ENCODE measurements at regions not wholly inside any gene's neighbourhood (a gene's known extent, or its start where the extent isn't known, plus 50 kb on each side); places are given as distances from the start of the nearest gene placed in this dataset.

DNA sequence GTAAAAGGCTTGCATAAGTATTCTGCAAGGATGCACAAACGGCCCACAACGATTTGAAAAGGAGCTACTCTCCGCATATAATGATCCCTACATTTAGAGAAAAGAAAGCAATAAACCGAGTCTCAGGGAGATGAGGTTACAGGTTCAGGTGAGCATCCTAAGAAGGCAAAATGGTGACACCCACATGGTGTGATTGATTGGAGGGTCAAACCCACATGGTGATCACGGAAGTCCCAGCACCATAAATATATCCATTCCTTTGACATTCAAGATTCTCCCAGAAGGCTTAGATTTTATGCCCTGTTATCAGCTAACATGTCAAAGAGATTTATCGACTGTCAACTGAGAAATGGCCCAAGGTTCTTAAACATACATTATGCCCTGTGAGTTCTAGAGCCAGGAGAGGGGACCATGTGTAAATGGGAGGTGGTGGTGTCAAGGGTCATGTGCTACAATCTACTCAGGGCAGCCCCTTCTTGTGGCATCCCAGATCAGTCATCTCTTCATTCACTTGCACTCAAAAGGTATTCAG lies 282.2 kb downstream of the EMP1 start:
- Histone ChIP-seq H3K9me3 (replicated peaks; ENCODE audit: low read length) (no peaks in the 10 kb centered on the region), H3K4me1 (ENCODE audit: control insufficient read depth, insufficient read depth, low read length) (no peaks in the 10 kb centered on the region), H3K4me2 (ENCODE audit: low read length) (no peak overlapping the region), H3K4me3 (ENCODE audit: low read length) (no peak overlapping the region), H3K36me3 (ENCODE audit: insufficient read depth, low read length) (no peaks in the 10 kb centered on the region), H3K27me3 (ENCODE audit: control insufficient read depth, insufficient read depth, low read length) (no peaks in the 10 kb centered on the region), H3K9ac (ENCODE audit: low read depth, low read length) (no peak overlapping the region)

DNA sequence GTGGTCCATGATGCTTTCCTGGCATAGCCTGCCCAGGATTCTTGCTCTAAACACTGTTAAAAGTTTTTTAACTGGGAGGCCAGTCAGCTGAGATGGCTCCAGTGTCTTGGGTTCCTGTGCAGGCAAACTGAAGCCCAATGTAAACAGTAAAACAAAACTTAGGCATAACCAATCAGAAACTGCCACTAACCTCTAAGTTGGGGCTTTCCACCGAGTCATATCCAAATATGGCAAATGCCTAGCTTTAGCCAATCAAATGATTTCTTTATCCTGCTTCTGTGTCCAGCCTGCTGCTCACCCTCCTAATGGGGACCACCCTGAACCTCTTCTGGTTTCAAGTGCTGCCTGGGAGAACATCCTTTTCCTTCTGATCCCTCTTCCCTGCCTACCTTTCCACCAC lies 277.9 kb downstream of the EMP1 start:
- no peaks in the 10 kb centered on the region for H3K27me3 ChIP-seq (ENCODE audit: control insufficient read depth, insufficient read depth, low read length)
- H3K4me3 ChIP-seq (ENCODE audit: low read length) = no peak overlapping the region
- H3K9ac ChIP-seq (ENCODE audit: low read depth, low read length) = no peak overlapping the region
- H3K4me2 ChIP-seq (ENCODE audit: low read length) = no peak overlapping the region
- no peaks in the 10 kb centered on the region for H3K9me3 ChIP-seq (replicated peaks; ENCODE audit: low read length)
- no peaks in the 10 kb centered on the region for H3K36me3 ChIP-seq (ENCODE audit: insufficient read depth, low read length)
- peaks cover 2% of the 10 kb centered on the region for H3K4me1 ChIP-seq (ENCODE audit: control insufficient read depth, insufficient read depth, low read length)

DNA sequence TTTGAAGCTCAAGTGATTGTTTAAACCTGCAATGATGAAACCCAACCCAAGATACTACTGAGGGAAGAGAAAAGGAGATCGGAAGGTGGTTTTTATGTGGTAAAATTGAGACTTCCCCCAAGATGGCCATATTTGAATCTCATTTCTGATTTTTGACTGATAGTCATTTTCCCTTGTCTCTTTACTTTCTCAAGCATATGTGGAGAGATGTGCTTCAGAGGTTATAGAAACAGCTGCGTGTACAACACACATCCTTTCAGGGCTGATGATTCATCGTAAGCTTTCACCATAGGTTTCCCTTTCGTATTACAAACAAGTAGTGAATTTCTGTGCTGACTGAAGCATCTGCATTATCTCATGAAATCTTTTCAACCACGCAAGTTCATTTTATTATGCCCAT lies 276.2 kb downstream of the EMP1 start:
- Histone ChIP-seq H3K9ac (ENCODE audit: low read depth, low read length) (no peak overlapping the region), H3K4me2 (ENCODE audit: low read length) (no peak overlapping the region), H3K4me1 (ENCODE audit: control insufficient read depth, insufficient read depth, low read length) (peaks cover 2% of the 10 kb centered on the region), H3K27me3 (ENCODE audit: control insufficient read depth, insufficient read depth, low read length) (no peaks in the 10 kb centered on the region), H3K36me3 (ENCODE audit: insufficient read depth, low read length) (no peaks in the 10 kb centered on the region), H3K4me3 (ENCODE audit: low read length) (no peak overlapping the region), H3K9me3 (replicated peaks; ENCODE audit: low read length) (no peaks in the 10 kb centered on the region)

DNA sequence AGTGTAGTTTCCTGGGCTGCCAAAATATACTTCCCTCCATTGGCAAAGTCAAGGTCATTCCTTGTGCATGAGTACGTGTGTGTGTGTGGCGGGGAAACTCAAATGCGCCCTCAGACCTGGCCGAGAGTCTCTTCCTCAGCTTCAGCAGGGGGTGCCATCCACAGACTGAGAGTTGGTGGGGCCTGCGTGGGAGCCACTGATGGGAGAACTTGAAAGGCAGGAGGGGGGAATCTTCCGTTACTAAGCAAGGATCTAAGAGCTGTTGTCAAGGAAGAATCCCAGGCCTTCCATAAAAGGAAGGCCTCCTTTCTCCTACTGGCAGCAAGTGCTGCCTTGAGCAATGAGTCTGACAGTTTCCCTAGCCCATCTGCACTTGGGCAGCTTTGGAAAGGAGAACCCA lies 274.9 kb downstream of the EMP1 start:
- H3K9me3 ChIP-seq (replicated peaks; ENCODE audit: low read length) = no peaks in the 10 kb centered on the region
- no peak overlapping the region for H3K4me3 ChIP-seq (ENCODE audit: low read length)
- no peak overlapping the region for H3K4me2 ChIP-seq (ENCODE audit: low read length)
- peaks cover 2% of the 10 kb centered on the region for H3K4me1 ChIP-seq (ENCODE audit: control insufficient read depth, insufficient read depth, low read length)
- H3K9ac ChIP-seq (ENCODE audit: low read depth, low read length) = no peak overlapping the region
- no peaks in the 10 kb centered on the region for H3K36me3 ChIP-seq (ENCODE audit: insufficient read depth, low read length)
- no peaks in the 10 kb centered on the region for H3K27me3 ChIP-seq (ENCODE audit: control insufficient read depth, insufficient read depth, low read length)

DNA sequence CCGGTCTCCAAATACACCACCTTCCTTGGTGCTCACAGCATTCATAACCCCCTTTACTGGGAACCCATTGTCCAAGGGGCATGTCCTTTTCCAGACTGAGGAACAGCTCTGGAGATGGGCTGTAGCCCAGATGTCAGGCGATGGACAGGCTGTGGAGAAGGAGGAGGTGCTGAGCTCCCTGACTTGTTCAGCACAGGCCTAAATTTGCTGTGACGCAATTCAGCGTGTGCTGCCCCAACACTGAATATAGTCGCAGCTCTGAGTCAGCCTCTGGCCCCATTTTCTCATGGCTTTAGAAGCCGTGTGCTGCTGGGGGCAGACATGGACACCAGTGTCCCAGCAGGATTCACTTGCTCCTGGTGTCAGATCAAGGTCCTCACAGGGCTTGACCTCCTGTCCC lies 269.1 kb downstream of the EMP1 start:
- H3K9ac ChIP-seq (ENCODE audit: low read depth, low read length) = no peak overlapping the region
- no peak overlapping the region for H3K4me2 ChIP-seq (ENCODE audit: low read length)
- H3K4me3 ChIP-seq (ENCODE audit: low read length) = no peak overlapping the region
- no peaks in the 10 kb centered on the region for H3K36me3 ChIP-seq (ENCODE audit: insufficient read depth, low read length)
- H3K4me1 ChIP-seq (ENCODE audit: control insufficient read depth, insufficient read depth, low read length) = no peaks in the 10 kb centered on the region
- H3K9me3 ChIP-seq (replicated peaks; ENCODE audit: low read length) = no peaks in the 10 kb centered on the region
- H3K27me3 ChIP-seq (ENCODE audit: control insufficient read depth, insufficient read depth, low read length) = no peaks in the 10 kb centered on the region

DNA sequence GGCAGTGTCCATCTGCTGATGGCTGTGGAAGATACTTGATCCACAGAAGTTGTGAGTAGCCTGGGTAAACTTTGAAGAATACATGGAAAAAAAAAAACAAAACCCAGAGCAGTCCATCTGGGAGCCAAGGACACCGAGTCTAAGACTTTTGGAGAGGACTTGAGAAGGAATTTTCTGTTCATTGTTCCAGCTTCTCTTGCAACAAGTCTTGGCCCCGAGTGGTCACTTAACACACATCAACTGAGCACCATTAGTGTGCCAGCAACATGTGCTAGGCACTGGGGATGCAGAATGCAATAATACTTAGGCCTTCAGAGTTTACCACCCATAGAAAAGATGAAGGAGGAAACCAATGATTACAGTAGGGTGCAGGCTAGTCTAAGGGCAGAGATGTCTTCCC lies 266.7 kb downstream of the EMP1 start:
- Histone ChIP-seq H3K9ac (ENCODE audit: low read depth, low read length) (no peak overlapping the region), H3K9me3 (replicated peaks; ENCODE audit: low read length) (no peaks in the 10 kb centered on the region), H3K27me3 (ENCODE audit: control insufficient read depth, insufficient read depth, low read length) (no peaks in the 10 kb centered on the region), H3K36me3 (ENCODE audit: insufficient read depth, low read length) (no peaks in the 10 kb centered on the region), H3K4me1 (ENCODE audit: control insufficient read depth, insufficient read depth, low read length) (no peaks in the 10 kb centered on the region), H3K4me2 (ENCODE audit: low read length) (no peak overlapping the region), H3K4me3 (ENCODE audit: low read length) (no peak overlapping the region)

DNA sequence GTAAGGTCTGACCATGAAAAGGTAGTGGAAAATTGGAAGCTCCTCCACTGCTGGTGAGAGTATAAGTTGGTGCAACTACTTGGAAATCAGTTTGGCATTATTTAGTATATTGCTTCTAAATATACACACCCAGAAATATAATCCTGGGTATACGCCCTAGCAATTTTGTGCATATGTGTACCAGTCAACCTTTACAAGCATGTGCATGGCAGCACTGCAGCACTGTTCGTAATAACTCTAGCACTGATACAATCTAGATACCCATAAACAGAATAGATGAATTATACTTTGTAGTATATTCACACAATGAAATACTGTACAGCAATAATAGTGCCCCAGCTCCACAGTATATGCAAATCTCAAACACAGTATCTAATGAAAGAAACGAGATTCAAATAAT lies 265.9 kb downstream of the EMP1 start:
- no peak overlapping the region for H3K4me2 ChIP-seq (ENCODE audit: low read length)
- H3K9ac ChIP-seq (ENCODE audit: low read depth, low read length) = no peak overlapping the region
- no peaks in the 10 kb centered on the region for H3K27me3 ChIP-seq (ENCODE audit: control insufficient read depth, insufficient read depth, low read length)
- no peak overlapping the region for H3K4me3 ChIP-seq (ENCODE audit: low read length)
- no peaks in the 10 kb centered on the region for H3K36me3 ChIP-seq (ENCODE audit: insufficient read depth, low read length)
- no peaks in the 10 kb centered on the region for H3K9me3 ChIP-seq (replicated peaks; ENCODE audit: low read length)
- no peaks in the 10 kb centered on the region for H3K4me1 ChIP-seq (ENCODE audit: control insufficient read depth, insufficient read depth, low read length)

DNA sequence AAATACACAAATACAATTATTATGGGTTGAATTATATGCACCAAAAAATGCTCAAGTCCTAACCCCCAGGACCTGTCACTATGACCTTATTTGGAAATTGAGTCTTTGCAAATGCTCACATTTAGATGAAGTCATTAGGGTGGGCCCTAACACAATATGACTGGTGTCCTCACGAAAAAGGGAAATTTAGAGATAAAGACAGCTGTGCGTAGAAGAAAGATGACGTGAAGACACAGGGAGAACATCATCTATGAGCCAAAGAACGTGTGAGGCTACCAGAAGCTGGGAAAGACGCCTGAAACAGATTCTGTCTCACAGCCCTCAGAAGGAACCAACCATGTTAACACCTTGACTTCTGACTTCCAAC lies 259.2 kb downstream of the EMP1 start:
- H3K4me1 ChIP-seq (ENCODE audit: control insufficient read depth, insufficient read depth, low read length) = no peaks in the 10 kb centered on the region
- H3K9me3 ChIP-seq (replicated peaks; ENCODE audit: low read length) = no peaks in the 10 kb centered on the region
- no peak overlapping the region for H3K4me3 ChIP-seq (ENCODE audit: low read length)
- H3K36me3 ChIP-seq (ENCODE audit: insufficient read depth, low read length) = no peaks in the 10 kb centered on the region
- H3K9ac ChIP-seq (ENCODE audit: low read depth, low read length) = no peak overlapping the region
- H3K27me3 ChIP-seq (ENCODE audit: control insufficient read depth, insufficient read depth, low read length) = no peaks in the 10 kb centered on the region
- no peak overlapping the region for H3K4me2 ChIP-seq (ENCODE audit: low read length)

DNA sequence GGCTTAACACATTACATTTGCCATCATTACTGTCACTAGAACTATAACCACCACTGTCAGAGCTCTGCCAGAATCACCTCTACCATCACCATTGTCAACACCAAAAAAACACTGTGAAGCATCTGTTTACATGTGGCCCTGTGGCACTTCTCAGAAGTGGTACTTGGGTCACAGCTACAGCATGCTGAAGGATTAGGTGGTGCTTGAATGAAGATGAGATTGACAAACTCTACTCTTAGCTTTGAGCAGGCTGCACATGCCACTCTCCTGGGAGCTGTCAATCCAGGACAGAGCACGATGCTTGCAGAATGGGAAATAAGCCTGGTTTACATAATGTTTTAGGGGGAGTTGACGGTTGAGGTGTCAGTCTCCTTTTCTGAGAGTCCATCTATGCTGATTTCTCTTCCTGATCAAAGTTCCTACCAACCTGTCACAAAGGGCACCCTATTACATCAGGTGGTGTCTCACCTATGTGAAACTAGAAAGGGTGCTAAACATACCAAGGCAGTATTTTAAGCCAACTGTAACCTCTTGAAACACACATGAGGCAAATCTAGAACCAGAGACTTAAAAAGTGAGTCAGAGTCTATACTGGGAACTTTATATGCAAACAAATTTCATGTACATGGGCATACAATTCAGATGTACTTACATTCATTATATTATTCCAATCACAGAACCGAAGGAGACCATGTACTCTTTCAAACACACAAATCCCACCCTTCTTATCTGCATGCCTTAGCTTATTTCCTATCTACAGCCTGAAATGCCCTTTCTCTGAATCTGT lies 258.7 kb downstream of the EMP1 start:
- Histone ChIP-seq H3K9ac (ENCODE audit: low read depth, low read length) (no peak overlapping the region), H3K36me3 (ENCODE audit: insufficient read depth, low read length) (no peaks in the 10 kb centered on the region), H3K4me1 (ENCODE audit: control insufficient read depth, insufficient read depth, low read length) (no peaks in the 10 kb centered on the region)

DNA sequence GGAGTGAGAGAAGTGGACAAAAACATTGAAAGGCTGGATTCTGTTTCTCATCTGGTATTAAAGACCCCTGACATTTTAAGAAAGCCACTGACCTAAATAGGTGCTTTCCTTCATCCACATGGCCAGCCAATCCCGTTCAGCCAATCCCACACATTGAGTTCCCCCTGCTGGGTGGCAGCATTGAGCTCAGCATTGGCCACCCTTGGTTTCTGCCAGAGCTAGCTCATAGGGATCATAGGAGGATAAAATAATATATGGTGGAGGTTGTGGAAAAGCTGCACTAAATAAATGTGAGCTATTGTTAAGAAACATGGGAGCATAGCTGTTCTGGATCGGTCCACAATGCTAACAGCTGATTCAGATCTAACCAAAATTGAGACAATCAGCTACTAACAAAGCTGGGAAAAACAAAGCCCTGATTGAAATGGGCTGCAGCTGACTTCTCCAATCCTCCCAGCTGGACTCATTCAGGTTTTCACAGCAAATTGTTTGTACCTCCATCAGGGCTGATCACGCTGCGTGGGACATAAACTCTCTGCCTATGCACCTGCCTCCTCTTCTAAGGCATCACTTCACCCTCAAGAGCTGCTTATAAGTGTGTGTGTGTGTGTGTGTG lies 256.5 kb downstream of the EMP1 start:
- peaks cover 3% of the 10 kb centered on the region for H3K27me3 ChIP-seq (ENCODE audit: control insufficient read depth, insufficient read depth, low read length)
- H3K4me2 ChIP-seq (ENCODE audit: low read length) = no peak overlapping the region
- H3K36me3 ChIP-seq (ENCODE audit: insufficient read depth, low read length) = no peaks in the 10 kb centered on the region
- no peaks in the 10 kb centered on the region for H3K4me1 ChIP-seq (ENCODE audit: control insufficient read depth, insufficient read depth, low read length)
- no peak overlapping the region for H3K4me3 ChIP-seq (ENCODE audit: low read length)
- no peak overlapping the region for H3K9ac ChIP-seq (ENCODE audit: low read depth, low read length)
- H3K9me3 ChIP-seq (replicated peaks; ENCODE audit: low read length) = no peaks in the 10 kb centered on the region

More for the DNA sequence above, 258.7 kb downstream of the EMP1 start:
- no peaks in the 10 kb centered on the region for H3K27me3 ChIP-seq (ENCODE audit: control insufficient read depth, insufficient read depth, low read length)
- no peaks in the 10 kb centered on the region for H3K9me3 ChIP-seq (replicated peaks; ENCODE audit: low read length)
- H3K4me2 ChIP-seq (ENCODE audit: low read length) = no peak overlapping the region
- H3K4me3 ChIP-seq (ENCODE audit: low read length) = no peak overlapping the region

DNA sequence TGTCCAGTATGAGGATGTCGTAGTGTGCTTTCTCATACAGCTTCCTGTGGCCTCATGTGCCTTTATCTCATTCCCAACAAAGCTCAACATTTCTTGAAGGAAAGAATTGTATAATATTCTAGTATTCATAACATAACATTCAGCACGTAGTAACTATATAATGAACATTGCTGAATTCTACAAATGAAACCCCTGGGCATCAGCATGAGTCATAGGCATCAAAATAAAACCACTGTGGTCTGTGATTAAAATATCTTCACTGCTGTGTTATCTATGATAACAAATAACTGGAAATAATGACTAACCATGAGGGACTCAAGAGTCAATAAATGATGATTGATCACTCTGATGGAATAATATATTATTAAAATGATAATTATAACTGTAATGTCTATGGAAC lies 255.2 kb downstream of the EMP1 start:
- Histone ChIP-seq H3K36me3 (ENCODE audit: insufficient read depth, low read length) (no peaks in the 10 kb centered on the region), H3K27me3 (ENCODE audit: control insufficient read depth, insufficient read depth, low read length) (peaks cover 3% of the 10 kb centered on the region), H3K4me3 (ENCODE audit: low read length) (no peak overlapping the region), H3K4me2 (ENCODE audit: low read length) (no peak overlapping the region), H3K4me1 (ENCODE audit: control insufficient read depth, insufficient read depth, low read length) (no peaks in the 10 kb centered on the region), H3K9me3 (replicated peaks; ENCODE audit: low read length) (no peaks in the 10 kb centered on the region), H3K9ac (ENCODE audit: low read depth, low read length) (no peak overlapping the region)
